AG04450 (cell line): ENCODE measurements at regions not wholly inside any gene's neighbourhood (a gene's known extent, or its start where the extent isn't known, plus 50 kb on each side); places are given as distances from the start of the nearest gene placed in this dataset.

Source experiments
- CTCF ChIA-PET: fragments of 300-600, 350-600 bp; formaldehyde crosslinking; extraction: SDS; loops from one replicate; lab custom pipeline; 2022; ENCODE audit warnings: antibody characterized with exemption, inconsistent platforms; lab: Charles Lee
- POLR2A ChIA-PET: fragments of 350-600 bp; formaldehyde crosslinking; extraction: SDS; loops from one replicate; lab custom pipeline; 2021; ENCODE audit warnings: antibody characterized with exemption, inconsistent platforms; lab: Yijun Ruan, JAX
- DNase-seq: peaks from one replicate; pipeline ENCODE4 v3.0.0-alpha.2; 2011; ENCODE audit warnings: low read depth, low spot score
- H3K27ac ChIP-seq: one replicate; pipeline ENCODE4 v1.5.1; 2012; ENCODE audit warnings: low read depth, low read length, control low read depth
- H3K27me3 ChIP-seq: one replicate; pipeline ENCODE4 v1.6.0; 2012; ENCODE audit warnings: low read length; ENCODE audit not compliant: control insufficient read depth, insufficient read depth
- H3K4me3 ChIP-seq: 2 replicates; pipeline ENCODE4 v1.5.1; 2011; ENCODE audit warnings: mild to moderate bottlenecking, low read depth, low read length, control low read depth
- H3K9me3 ChIP-seq: 2 replicates; pipeline ENCODE4 v1.5.1; 2012; ENCODE audit warnings: low read length; ENCODE audit not compliant: control insufficient read depth, insufficient read depth
- CTCF ChIP-seq: IDR thresholded peaks from 2 replicates; pipeline ENCODE4 v1.5.1; 2011; ENCODE audit warnings: low read depth, low read length, control low read depth, inconsistent platforms

- CTCF ChIA-PET = no interaction called here
- no peak for TF ChIP-seq CTCF
- Histone ChIP-seq H3K27me3 (no peaks in the 10 kb centered on the region), H3K27ac (no peak overlapping the region), H3K4me3 (no peak overlapping the region), H3K9me3 (no peaks in the 10 kb centered on the region)
- POLR2A ChIA-PET = no interaction called here
- DNase-seq = no peak
These were observed 62.9 kb upstream of the CMKLR1 start for GRCh38 chr12:108401964-108402363.

GRCh38 chr12:108400900-108401480 is 61.9 kb upstream of the CMKLR1 start:
- Histone ChIP-seq H3K27me3 (no peaks in the 10 kb centered on the region), H3K27ac (no peak overlapping the region), H3K4me3 (no peak overlapping the region), H3K9me3 (no peaks in the 10 kb centered on the region)
- POLR2A ChIA-PET = no interaction called here
- TF ChIP-seq CTCF = no peak
- DNase-seq = no peak
- CTCF ChIA-PET = no interaction called here

GRCh38 chr12:108400481-108400880 is 61.4 kb upstream of the CMKLR1 start:
- ChIA-PET POLR2A (no interaction called here), CTCF (no interaction called here)
- no peak for DNase-seq
- H3K27me3 ChIP-seq = no peaks in the 10 kb centered on the region
- TF ChIP-seq CTCF = no peak
- no peaks in the 10 kb centered on the region for H3K9me3 ChIP-seq
- no peak overlapping the region for H3K4me3 ChIP-seq
- H3K27ac ChIP-seq = no peak overlapping the region

- ChIA-PET POLR2A (no interaction called here), CTCF (no interaction called here)
- no peak overlapping the region for H3K4me3 ChIP-seq
- H3K27me3 ChIP-seq = no peaks in the 10 kb centered on the region
- TF ChIP-seq CTCF = no peak
- no peaks in the 10 kb centered on the region for H3K9me3 ChIP-seq
- DNase-seq = no peak
- no peak overlapping the region for H3K27ac ChIP-seq
These were observed 60.9 kb upstream of the CMKLR1 start for GRCh38 chr12:108400056-108400455.

- H3K27ac ChIP-seq = no peak overlapping the region
- ChIA-PET CTCF (no interaction called here), POLR2A (no interaction called here)
- TF ChIP-seq CTCF = no peak
- no peaks in the 10 kb centered on the region for H3K9me3 ChIP-seq
- DNase-seq = no peak
- no peak overlapping the region for H3K4me3 ChIP-seq
- no peaks in the 10 kb centered on the region for H3K27me3 ChIP-seq
These were observed 60.4 kb upstream of the CMKLR1 start for GRCh38 chr12:108399514-108399913.
